DND-41 (cell line): ENCODE measurements at regions not wholly inside any gene's neighbourhood (a gene's known extent, or its start where the extent isn't known, plus 50 kb on each side); places are given as distances from the start of the nearest gene placed in this dataset.

ENCODE experiments used
- CTCF ChIP-seq: IDR thresholded peaks from 2 replicates; pipeline ENCODE4 v1.5.1; 2012; ENCODE audit warnings: borderline replicate concordance, low read length, moderate library complexity, mild to moderate bottlenecking; ENCODE audit not compliant: poor library complexity, severe bottlenecking; ENCODE audit errors: extremely low read depth
- EZH2 ChIP-seq: IDR thresholded peaks from 3 replicates; pipeline ENCODE4 v1.6.1; 2012; ENCODE audit warnings: borderline replicate concordance, low read depth, mild to moderate bottlenecking, moderate library complexity, low read length, inconsistent platforms; ENCODE audit not compliant: severe bottlenecking

- TF ChIP-seq CTCF (no peak), EZH2 (no peak)
Observed at GRCh38 chr4:183832776-183833450, 72.2 kb upstream of the STOX2 start.
